AG04449 (cell line): ENCODE measurements at regions not wholly inside any gene's neighbourhood (a gene's known extent, or its start where the extent isn't known, plus 50 kb on each side); places are given as distances from the start of the nearest gene placed in this dataset.

Experiments
- CTCF ChIA-PET: fragments of 350-600 bp; formaldehyde crosslinking; extraction: SDS; loops from one replicate; lab custom pipeline; 2021; ENCODE audit warnings: antibody characterized with exemption; lab: Yijun Ruan, JAX
- POLR2A ChIA-PET: fragments of 400-600, 350-600 bp; formaldehyde crosslinking; extraction: SDS; loops from one replicate; lab custom pipeline; 2020; ENCODE audit warnings: antibody characterized with exemption, inconsistent platforms; lab: Yijun Ruan, JAX
- DNase-seq: peaks from one replicate; pipeline ENCODE4 v3.0.0-alpha.2; 2010; ENCODE audit warnings: low read depth, low spot score
- H3K4me3 ChIP-seq: 2 replicates; pipeline ENCODE4 v1.5.1; 2011; ENCODE audit warnings: low read depth, mild to moderate bottlenecking, control low read depth, low read length
- TF ChIP-seq, protein P1 (sequence below): IDR thresholded peaks from one replicate; pipeline ENCODE4 v1.5.1; 2011; ENCODE audit warnings: mild to moderate bottlenecking, moderate library complexity, low read length, control low read depth, inconsistent platforms; ENCODE audit not compliant: insufficient read depth; ENCODE audit errors: missing control alignments

DNA sequence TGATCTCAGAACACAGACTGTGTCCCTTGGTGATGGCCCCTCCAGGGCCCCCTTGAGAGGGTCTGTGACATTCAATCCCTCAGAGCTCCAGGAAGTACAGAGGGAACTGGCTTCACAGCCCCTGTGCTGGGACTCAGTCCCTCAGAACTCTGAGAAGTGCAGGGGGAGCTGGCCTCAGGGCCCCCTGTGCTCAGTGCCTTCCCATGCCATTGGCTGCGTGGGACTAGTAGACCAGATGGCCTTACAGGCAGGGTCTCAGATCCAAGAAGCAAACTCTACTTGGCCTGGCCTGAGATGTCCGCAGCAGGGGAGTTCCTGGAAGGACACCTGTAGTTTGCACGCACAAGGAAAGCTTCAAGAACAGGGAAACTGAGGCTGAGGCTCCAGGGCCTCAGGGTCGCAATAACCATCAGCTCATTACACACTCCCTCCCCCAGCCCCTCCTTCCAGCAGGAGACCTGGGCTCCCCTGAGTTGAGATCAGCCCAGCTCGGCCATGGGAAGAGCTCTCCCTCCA, 138.4 kb downstream of the BRD1 start:
- H3K4me3 ChIP-seq, result no peak overlapping the region
- no peak for DNase-seq
- ChIA-PET POLR2A (no interaction called here), CTCF (no interaction called here)
- TF ChIP-seq, protein P1, sequence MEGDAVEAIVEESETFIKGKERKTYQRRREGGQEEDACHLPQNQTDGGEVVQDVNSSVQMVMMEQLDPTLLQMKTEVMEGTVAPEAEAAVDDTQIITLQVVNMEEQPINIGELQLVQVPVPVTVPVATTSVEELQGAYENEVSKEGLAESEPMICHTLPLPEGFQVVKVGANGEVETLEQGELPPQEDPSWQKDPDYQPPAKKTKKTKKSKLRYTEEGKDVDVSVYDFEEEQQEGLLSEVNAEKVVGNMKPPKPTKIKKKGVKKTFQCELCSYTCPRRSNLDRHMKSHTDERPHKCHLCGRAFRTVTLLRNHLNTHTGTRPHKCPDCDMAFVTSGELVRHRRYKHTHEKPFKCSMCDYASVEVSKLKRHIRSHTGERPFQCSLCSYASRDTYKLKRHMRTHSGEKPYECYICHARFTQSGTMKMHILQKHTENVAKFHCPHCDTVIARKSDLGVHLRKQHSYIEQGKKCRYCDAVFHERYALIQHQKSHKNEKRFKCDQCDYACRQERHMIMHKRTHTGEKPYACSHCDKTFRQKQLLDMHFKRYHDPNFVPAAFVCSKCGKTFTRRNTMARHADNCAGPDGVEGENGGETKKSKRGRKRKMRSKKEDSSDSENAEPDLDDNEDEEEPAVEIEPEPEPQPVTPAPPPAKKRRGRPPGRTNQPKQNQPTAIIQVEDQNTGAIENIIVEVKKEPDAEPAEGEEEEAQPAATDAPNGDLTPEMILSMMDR, result no peak

DNA sequence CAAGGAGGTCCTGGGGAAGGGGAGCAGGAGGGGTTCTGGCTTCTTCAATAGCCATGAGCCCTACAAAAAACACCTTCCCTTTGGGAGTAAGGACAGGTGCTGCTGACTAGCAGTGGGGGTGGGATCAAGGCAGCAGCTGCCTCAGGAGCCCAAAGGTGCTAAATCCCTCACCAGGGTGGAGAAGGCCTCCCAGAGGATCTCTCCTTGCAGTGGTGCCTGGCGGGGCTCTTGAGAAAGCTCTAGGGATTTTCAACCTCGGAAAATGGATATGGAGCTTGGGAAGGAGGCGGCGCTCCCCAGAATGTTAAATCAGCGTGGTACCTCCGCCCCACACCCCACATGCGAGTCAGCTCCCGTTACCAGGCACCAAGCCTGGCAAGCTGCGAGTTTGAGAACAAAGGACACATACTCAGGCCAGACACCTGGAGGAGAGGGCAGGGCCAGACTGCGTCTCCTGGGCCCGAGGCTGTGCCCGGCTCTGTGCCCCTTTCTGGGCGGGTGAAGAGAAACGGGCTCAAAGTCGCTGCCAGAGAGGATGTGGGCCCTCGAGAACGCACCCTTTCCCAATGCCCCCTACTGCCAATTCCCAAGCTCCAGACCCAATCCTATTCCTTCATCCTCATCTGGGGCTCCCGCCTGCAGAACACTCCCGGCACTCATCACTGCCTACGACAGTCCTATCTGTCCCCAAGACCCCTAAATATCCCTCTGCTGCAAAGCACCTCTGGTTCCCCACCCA, 139.0 kb downstream of the BRD1 start:
- TF ChIP-seq, protein P1, result no peak
- POLR2A ChIA-PET, result no interaction called here
- no peak for DNase-seq
- no peak overlapping the region for H3K4me3 ChIP-seq
- CTCF ChIA-PET, result no interaction called here

DNA sequence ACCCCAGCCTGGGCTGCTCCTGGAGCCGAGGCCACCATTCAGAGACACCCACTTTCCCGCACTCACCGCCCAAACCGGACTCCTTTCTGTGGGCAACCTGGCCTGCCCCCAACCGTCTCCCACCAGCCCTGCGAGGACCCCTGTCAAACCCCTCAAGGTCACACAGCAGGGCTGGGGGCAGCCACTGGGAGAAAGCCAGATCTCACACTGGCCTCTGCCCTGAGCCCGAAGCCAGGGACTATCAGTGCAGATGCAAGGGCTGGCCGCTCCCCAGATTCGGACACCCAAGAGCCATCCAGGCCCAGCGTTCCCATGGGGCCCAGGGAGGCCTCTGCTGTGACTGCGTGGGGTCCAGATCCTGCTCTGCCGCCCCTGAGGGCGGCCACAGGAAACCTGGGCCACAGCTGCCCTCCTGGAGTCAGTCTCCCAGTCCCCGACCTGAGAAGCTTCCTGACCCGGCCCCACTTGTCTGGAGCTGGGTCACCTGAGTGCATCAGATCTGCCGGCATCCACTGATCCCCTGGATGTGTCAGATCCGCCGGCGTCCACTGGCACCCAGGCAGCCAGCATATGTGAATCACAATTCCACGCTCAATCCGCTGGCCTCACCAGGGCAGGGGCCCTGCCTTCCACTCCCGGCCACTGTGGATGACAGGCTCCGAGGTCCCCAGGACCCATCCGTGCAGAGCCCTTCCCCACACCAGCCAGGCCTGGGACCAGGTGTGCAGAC, 139.7 kb downstream of the BRD1 start:
- DNase-seq, result no peak
- no peak overlapping the region for H3K4me3 ChIP-seq
- TF ChIP-seq, protein P1, result no peak
- ChIA-PET CTCF (no interaction called here), POLR2A (no interaction called here)

DNA sequence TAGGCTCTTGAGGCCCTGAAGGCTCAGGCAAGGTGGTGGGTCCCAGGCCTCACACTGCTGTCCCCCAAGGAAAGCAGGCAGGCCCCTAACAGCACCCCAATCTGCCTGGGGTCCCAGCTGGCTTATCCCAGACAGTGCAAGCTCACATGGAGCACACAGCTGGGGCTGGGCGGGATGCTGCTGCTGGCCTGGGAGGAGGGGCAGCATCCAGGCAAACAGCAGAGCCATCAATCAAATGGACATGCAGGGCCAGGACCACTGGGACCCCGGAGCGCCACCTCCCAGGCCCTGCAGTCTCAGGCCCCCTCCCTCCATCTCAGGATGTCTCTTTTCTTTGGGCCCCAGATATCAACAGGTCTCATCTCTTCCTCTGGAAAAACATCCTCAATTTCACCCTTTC, 140.3 kb downstream of the BRD1 start:
- POLR2A ChIA-PET, result no interaction called here

DNA sequence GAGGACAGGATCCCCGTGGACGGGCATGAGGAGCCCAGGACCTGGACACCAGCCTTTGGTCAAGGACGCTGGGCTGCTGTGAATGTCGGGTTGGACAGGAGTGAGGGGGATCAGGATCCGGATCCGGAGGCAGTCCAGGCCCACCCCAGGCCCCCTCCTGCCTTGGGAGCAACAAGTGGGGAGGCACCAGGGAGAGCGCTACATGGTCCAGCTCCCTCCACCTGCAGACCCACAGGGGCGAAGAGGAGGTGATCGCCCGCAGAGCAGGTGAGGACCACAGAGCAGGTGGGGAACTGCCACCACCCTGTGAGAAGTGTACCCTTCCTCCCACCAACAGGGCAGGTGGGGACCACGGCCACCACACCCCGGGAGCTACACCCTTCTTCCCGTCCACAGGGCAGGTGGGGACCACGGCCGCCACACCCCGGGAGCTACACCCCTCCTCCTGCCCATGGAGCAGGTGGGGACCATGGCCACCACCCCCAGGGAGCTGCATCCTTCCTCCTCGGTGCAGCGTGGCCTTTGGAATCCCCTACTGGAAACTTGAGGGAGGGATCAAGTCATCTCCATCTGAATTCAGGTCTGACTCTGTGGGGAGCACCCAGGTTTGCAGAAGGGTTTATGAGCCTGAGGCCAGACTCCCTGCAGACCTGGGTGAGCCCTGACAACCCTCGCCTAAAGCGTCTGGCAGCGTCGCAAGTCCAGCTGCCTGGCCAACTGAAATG, 141.0 kb downstream of the BRD1 start:
- POLR2A ChIA-PET, result no interaction called here
- CTCF ChIA-PET, result no interaction called here
- TF ChIP-seq, protein P1, result no peak
- H3K4me3 ChIP-seq, result no peak overlapping the region
- DNase-seq, result no peak

More for the DNA sequence above, 140.3 kb downstream of the BRD1 start:
- TF ChIP-seq, protein P1, result no peak
- CTCF ChIA-PET, result no interaction called here
- no peak for DNase-seq
- H3K4me3 ChIP-seq, result no peak overlapping the region

DNA sequence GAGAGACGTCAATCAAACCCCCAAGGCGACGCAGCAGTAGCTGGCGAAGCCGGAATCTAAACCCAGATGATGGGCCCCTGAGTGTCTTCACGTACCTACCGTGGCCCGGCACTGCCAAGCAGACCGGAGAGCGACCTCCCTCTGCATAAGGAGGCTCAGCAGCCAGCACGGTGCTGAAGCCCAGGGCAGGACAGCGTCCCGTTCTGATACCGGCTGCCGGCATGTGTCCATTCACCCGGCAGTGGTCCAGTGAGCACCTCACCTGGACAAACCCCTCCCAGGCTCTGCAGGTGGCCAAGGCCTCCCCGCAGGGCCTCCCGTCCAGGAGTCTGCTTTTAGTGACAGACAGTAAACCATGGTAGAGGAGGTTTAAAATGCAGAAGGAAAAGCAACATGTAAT, 142.0 kb downstream of the BRD1 start:
- H3K4me3 ChIP-seq, result no peak overlapping the region
- ChIA-PET CTCF (no interaction called here), POLR2A (no interaction called here)
- TF ChIP-seq, protein P1, result no peak
- DNase-seq, result no peak
